A673 (cell line): ENCODE measurements at regions not wholly inside any gene's neighbourhood (a gene's known extent, or its start where the extent isn't known, plus 50 kb on each side); places are given as distances from the start of the nearest gene placed in this dataset.
A peak's percentile ranks its signal among the peaks of the same experiment; 100 is the strongest.

Source experiments
- BruUV-seq: library from RNA; stranded (reverse); fragments of 400-500 nt; replicated peaks from 2 replicates; lab custom pipeline; 2021; lab: Mats Ljungman, UMichigan
- CTCF ChIA-PET: fragments of 300-600 bp; sonication (Branson Sonifier 250); formaldehyde crosslinking; loops from one replicate; lab custom pipeline; 2022; ENCODE audit warnings: antibody characterized with exemption; lab: Charles Lee
- POLR2A ChIA-PET: fragments of 300-600 bp; sonication (Branson Sonifier 250); formaldehyde crosslinking; loops from one replicate; lab custom pipeline; 2022; ENCODE audit warnings: antibody characterized with exemption; ENCODE audit not compliant: low non-redundant PET; lab: Charles Lee
- DNase-seq: peaks from one replicate; pipeline ENCODE4 v3.0.0-alpha.2; 2015; ENCODE audit warnings: low spot score
- H3K27ac ChIP-seq: fragments of 200-600 bp; sonication (generic); 2 replicates; pipeline ENCODE4 v1.5.1; 2016; ENCODE audit warnings: mixed run types, low read depth, mild to moderate bottlenecking, mixed read lengths, antibody characterized with exemption, low read length; ENCODE audit not compliant: poor library complexity, severe bottlenecking
- H3K27me3 ChIP-seq: fragments of 200-600 bp; sonication (generic); replicated peaks from 2 replicates; pipeline ENCODE4 v1.6.1; 2017; ENCODE audit warnings: mixed run types, low read depth, mild to moderate bottlenecking, mixed read lengths, antibody characterized with exemption, low read length; ENCODE audit not compliant: insufficient read depth, poor library complexity
- H3K36me3 ChIP-seq: fragments of 200-600 bp; sonication (generic); 2 replicates; pipeline ENCODE4 v1.6.1; 2016; ENCODE audit warnings: mixed run types, mild to moderate bottlenecking, mixed read lengths, antibody characterized with exemption, low read length; ENCODE audit not compliant: insufficient read depth, poor library complexity, severe bottlenecking
- H3K4me1 ChIP-seq: fragments of 200-600 bp; sonication (generic); 2 replicates; pipeline ENCODE4 v1.6.1; 2017; ENCODE audit warnings: mixed run types, mild to moderate bottlenecking, mixed read lengths, antibody characterized with exemption, low read length; ENCODE audit not compliant: insufficient read depth, poor library complexity, severe bottlenecking
- H3K4me3 ChIP-seq: fragments of 200-600 bp; sonication (generic); 2 replicates; pipeline ENCODE4 v1.5.1; 2016; ENCODE audit warnings: low read depth, mixed run types, mild to moderate bottlenecking, mixed read lengths, low read length; ENCODE audit not compliant: poor library complexity, severe bottlenecking
- H3K9me3 ChIP-seq: fragments of 200-600 bp; sonication (generic); 2 replicates; pipeline ENCODE4 v1.6.1; 2016; ENCODE audit warnings: mixed run types, low read depth, mild to moderate bottlenecking, mixed read lengths, antibody characterized with exemption, low read length; ENCODE audit not compliant: poor library complexity, severe bottlenecking
- EZH2 ChIP-seq: fragments of 200-600 bp; sonication (generic); IDR thresholded peaks from 2 replicates; pipeline ENCODE4 v1.6.1; 2017; ENCODE audit warnings: borderline replicate concordance, low read depth, mild to moderate bottlenecking, mixed read lengths, antibody characterized with exemption, low read length; ENCODE audit not compliant: poor library complexity, severe bottlenecking
- intact Hi-C: fragments of 100-400 bp; cut with micrococcal nuclease; formaldehyde crosslinking; loops from one replicate; pipeline ENCODE4 v1.10.0; 2022; ENCODE audit not compliant: unreplicated experiment
- TF ChIP-seq, protein P1 (sequence below): fragments of 300-800, 200-600 bp; sonication (generic); conservative IDR thresholded peaks from 2 replicates; pipeline ENCODE4 v1.5.1; 2017; ENCODE audit warnings: low read depth, mild to moderate bottlenecking, antibody characterized with exemption, low read length, moderate library complexity, mixed read lengths

GRCh38 chr2:239893236-239893515 lies 132.0 kb downstream of the NDUFA10 start:
- no peaks in the 10 kb centered on the region for H3K4me1 ChIP-seq
- intact Hi-C loops: no loop called here
- H3K27ac ChIP-seq: no peak overlapping the region
- ChIA-PET CTCF (no interaction called here), POLR2A (no interaction called here)
- H3K36me3 ChIP-seq: no peaks in the 10 kb centered on the region
- TF ChIP-seq EZH2: no peak
- TF ChIP-seq, protein P1, sequence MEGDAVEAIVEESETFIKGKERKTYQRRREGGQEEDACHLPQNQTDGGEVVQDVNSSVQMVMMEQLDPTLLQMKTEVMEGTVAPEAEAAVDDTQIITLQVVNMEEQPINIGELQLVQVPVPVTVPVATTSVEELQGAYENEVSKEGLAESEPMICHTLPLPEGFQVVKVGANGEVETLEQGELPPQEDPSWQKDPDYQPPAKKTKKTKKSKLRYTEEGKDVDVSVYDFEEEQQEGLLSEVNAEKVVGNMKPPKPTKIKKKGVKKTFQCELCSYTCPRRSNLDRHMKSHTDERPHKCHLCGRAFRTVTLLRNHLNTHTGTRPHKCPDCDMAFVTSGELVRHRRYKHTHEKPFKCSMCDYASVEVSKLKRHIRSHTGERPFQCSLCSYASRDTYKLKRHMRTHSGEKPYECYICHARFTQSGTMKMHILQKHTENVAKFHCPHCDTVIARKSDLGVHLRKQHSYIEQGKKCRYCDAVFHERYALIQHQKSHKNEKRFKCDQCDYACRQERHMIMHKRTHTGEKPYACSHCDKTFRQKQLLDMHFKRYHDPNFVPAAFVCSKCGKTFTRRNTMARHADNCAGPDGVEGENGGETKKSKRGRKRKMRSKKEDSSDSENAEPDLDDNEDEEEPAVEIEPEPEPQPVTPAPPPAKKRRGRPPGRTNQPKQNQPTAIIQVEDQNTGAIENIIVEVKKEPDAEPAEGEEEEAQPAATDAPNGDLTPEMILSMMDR: no peak
- H3K4me3 ChIP-seq: no peak overlapping the region
- BruUV-seq: no TSS peak
- no peaks in the 10 kb centered on the region for H3K9me3 ChIP-seq
- peaks cover 27% of the 10 kb centered on the region for H3K27me3 ChIP-seq
- DNase-seq: peak; percentile 43

- intact Hi-C loops: no loop called here
- TF ChIP-seq EZH2: no peak
- TF ChIP-seq, protein P1: no peak
- no TSS peak for BruUV-seq
- Histone ChIP-seq H3K27me3 (peaks cover 25% of the 10 kb centered on the region), H3K4me1 (no peaks in the 10 kb centered on the region), H3K4me3 (no peak overlapping the region), H3K36me3 (no peaks in the 10 kb centered on the region), H3K27ac (no peak overlapping the region), H3K9me3 (no peaks in the 10 kb centered on the region)
- ChIA-PET POLR2A (no interaction called here), CTCF (no interaction called here)
- DNase-seq: no peak
Observed at GRCh38 chr2:239892441-239893235, 132.5 kb downstream of the NDUFA10 start.

GRCh38 chr2:239891698-239892097 lies 133.4 kb downstream of the NDUFA10 start:
- H3K4me1 ChIP-seq: no peaks in the 10 kb centered on the region
- H3K36me3 ChIP-seq: no peaks in the 10 kb centered on the region
- DNase-seq: no peak
- intact Hi-C loops: no loop called here
- ChIA-PET CTCF (no interaction called here), POLR2A (no interaction called here)
- no peak overlapping the region for H3K4me3 ChIP-seq
- TF ChIP-seq EZH2: no peak
- TF ChIP-seq, protein P1: no peak
- no peak overlapping the region for H3K27ac ChIP-seq
- no peaks in the 10 kb centered on the region for H3K9me3 ChIP-seq
- BruUV-seq: no TSS peak
- peaks cover 15% of the 10 kb centered on the region for H3K27me3 ChIP-seq
